Epithelial cell of esophagus (primary cell): ENCODE measurements at regions not wholly inside any gene's neighbourhood (a gene's known extent, or its start where the extent isn't known, plus 50 kb on each side); places are given as distances from the start of the nearest gene placed in this dataset.
A peak's percentile ranks its signal among the peaks of the same experiment; 100 is the strongest.
"Not testable (repeated sequence)": the region's sequence is repeated elsewhere in the genome, so short reads cannot be mapped to it uniquely, and the experiment has no call there.

Experiments used
- DNase-seq: peaks from one replicate; pipeline ENCODE4 v3.0.0; 2010; ENCODE audit warnings: low read depth
- H3K4me3 ChIP-seq: 2 replicates; pipeline ENCODE4 v1.5.1; 2011; ENCODE audit warnings: mild to moderate bottlenecking, low read length, control low read depth
- TF ChIP-seq, protein P1 (sequence below): IDR thresholded peaks from 2 replicates; pipeline ENCODE4 v1.5.1; 2011; ENCODE audit warnings: low read depth, mild to moderate bottlenecking, low read length, control low read depth, inconsistent platforms; ENCODE audit not compliant: insufficient read depth; ENCODE audit errors: missing control alignments

DNA sequence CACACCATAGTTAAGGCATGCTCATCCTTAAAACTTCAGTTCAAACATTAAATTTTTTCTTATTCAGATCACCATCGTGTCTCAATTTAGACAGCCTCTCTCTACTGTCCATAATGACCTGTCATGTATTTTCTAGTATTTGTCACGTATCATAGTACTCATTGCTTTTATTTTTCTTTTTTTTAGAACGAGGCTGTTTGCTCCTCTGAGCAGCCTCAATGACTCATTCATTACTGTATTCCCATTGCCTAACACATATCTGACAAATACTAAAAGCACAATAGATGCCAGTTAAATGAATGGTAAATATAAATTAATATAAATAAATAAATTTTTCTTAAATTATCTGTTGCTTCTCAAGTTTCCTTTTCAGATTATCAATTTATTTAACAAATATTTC lies 245.5 kb downstream of the TUBA3C start:
- DNase-seq, result no peak
- H3K4me3 ChIP-seq, result no peak overlapping the region
- TF ChIP-seq, protein P1, sequence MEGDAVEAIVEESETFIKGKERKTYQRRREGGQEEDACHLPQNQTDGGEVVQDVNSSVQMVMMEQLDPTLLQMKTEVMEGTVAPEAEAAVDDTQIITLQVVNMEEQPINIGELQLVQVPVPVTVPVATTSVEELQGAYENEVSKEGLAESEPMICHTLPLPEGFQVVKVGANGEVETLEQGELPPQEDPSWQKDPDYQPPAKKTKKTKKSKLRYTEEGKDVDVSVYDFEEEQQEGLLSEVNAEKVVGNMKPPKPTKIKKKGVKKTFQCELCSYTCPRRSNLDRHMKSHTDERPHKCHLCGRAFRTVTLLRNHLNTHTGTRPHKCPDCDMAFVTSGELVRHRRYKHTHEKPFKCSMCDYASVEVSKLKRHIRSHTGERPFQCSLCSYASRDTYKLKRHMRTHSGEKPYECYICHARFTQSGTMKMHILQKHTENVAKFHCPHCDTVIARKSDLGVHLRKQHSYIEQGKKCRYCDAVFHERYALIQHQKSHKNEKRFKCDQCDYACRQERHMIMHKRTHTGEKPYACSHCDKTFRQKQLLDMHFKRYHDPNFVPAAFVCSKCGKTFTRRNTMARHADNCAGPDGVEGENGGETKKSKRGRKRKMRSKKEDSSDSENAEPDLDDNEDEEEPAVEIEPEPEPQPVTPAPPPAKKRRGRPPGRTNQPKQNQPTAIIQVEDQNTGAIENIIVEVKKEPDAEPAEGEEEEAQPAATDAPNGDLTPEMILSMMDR, result no peak

DNA sequence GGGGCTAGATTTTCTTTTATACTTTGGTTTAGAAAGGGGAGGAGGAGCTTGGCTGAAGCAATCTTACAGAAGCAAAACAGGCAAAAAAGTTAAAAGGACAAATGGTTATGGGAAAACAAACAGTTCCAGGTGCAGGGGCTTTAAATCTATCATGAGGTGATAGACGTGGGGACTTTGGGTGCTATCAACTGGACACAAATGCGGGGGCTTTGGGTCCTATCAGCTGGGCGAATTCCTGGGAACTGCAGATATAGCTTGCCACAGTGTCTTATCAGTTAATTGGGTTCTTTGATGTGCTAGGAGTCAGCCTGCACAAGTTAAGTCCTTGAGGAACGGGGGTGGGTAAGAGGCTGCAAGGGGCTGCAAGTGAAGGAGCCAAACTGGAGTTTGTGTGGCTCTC lies 260.6 kb downstream of the TUBA3C start:
- TF ChIP-seq, protein P1, result no peak
- no peak for DNase-seq
- no peak overlapping the region for H3K4me3 ChIP-seq

DNA sequence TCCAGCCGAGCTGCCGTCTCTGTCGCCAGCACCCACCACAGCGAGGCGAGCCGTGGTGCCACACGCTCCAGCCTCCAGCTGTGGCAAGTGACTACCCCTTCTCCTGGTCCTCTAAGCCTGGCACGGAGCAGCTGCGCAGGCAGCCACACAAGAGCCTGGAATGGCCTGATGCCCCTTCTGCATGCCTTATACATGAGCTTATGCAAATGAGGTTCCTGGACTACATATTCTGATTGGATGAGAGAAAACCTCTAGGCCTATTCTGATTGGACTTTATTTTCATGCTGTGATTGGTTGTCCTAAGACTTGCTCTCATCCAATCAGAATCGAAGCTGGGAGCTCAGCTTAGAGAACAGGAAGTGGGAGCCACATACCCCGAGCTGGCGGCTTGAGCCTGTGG lies 276.5 kb downstream of the TUBA3C start:
- H3K4me3 ChIP-seq, DNase-seq: not testable (repeated sequence)

DNA sequence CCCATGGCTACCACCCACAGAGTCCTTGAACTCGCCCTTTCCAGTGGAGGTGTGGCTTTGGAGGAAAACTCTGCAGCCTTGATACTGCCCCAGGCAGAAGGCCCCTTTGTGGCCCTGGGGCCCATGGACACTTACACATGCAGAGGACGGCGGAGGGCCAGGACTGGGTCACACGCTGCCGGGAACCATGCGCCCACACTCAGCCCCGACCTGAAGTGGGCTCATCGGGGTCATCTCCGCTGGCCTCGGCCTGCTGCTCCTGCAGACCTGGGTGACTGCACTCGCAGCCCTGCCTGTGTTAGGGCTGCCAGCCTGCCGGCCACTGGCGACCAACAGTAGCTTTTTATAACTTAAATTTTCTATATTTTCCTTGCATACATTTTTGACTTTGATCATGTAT lies 286.2 kb downstream of the TUBA3C start:
- not testable (repeated sequence) for H3K4me3 ChIP-seq, DNase-seq

DNA sequence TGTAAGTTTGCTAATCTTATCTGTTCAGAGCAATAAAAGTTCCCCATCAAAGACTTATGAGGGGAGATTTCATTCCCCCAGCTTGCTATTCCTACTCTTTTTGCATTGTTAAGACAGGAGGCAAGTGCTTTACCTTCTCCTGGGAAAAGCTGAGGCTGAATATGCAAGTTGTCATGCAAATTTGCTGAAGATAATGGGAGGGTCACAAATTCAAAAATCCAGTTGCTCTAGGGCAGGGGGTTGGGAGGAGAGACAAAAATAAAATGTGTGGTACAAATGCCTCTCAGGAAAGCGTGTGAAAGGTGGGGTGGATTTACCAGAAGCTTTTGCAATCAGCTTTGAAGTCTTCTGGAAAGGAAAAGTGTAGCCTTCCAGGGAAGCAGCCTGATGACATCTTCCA lies 290.4 kb downstream of the TUBA3C start:
- not testable (repeated sequence) for H3K4me3 ChIP-seq, DNase-seq

DNA sequence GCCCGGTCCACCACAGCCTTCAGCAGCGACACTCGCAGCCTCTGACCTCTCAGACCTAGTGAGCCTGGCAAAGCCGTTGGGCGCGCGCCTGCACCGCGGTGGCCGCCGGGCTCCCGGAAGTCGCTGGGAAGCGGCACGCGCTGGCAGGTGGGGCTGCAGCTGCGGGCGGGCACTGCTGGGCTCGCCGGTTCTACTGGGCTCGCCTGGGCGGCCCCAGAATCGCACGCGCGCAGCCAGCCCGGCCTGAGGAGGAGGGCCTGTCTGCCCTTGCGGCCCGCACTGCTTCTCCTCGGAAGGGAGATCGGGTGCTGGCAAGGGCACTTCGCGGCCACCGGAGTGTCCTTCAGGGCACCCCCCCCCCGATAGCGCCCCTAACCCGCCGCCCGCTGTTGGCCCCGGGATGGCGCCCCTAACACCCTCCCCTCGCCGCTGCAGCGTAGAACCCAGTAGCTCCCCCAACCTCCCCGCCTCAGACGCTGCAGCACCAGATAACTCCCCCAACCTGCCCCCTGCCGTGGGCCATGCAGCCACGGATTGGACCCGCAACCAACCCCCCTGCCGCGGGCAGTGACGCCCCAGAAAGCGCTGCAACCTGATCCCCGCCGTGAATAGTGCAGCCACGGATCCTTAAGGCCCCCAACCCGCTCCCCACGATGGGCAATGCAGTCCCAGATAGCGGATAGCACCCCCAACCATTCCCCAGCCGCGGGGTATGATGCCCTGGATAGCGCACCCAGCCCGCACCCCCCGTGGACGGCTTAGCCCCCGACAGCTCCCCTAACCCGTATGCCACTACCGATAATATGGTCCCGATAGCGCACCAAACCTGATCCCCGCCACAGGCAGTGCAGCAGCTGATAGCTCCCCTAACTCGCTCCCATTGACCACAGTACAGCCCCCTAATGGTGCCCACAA lies 306.5 kb downstream of the TUBA3C start:
- H3K4me3 ChIP-seq, DNase-seq: not testable (repeated sequence)

DNA sequence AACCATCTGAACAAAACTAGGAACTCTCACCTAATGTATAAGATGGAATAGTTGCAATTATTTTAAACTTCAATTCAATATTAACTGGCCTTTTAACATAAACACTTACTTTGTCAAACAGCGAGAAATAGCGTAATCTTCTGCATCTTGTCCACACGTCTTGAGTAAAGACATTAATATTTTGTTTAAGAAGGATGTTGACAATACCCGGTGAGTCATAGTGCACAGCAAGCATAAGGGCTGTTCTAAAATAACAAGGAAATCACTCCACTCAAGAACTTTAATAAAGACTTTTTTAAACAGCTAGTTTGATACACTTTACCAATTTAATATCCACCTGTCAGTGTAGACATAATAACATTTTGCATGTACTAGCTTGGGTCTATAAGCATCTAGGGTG lies 311.1 kb downstream of the TUBA3C start:
- DNase-seq, result not testable (repeated sequence)

DNA sequence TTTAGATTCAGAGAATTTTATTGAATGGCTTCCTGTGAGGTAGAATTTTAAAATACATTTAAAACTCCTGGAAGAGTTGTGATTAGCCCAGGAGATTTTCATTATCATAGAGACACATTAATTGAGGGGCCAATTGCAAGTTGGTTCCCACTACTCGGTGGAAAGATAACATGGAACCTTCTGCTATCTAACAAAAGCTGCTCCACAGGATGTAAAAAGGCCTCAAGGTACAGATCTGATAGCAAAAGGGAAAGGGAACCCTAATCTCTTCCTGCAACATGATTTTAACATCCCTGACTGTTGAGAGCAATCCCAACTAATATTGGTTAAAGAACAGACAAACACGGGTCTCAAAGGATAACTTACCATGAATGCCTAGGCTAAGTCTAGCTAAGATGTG lies 312.3 kb downstream of the TUBA3C start:
- H3K4me3 ChIP-seq, DNase-seq: not testable (repeated sequence)

More for the DNA sequence above, 311.1 kb downstream of the TUBA3C start:
- not testable (repeated sequence) for H3K4me3 ChIP-seq

DNA sequence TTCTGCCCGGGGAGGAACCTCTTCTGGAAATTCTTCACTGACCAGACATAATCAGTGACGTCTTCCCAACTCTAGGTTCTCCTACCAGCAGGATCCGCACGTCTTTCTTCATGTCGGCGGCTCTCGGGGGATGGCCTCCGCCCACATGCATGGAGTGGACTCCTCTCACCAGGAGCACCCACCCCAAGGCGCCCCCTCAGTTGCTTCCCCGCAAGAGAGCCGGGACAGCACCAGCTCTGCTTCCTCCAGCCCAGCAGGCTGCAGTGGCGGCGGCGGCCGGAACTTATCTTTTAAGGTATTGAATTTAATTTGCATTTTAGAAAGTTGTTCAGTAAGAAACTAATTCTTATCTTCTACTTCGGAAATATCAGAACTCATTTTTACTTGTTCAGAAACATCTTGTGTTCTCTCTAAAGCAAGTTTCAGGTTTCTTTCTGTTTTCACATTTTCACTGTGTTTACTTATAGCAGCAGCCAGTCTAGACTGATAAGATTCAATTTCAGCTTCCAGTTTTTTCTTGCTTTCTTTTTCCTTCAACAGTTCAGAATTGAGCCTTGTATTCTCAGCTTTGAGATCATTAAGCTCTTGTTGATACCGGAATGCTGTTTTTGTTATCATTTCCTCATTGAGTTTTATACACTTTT lies 343.5 kb downstream of the TUBA3C start:
- not testable (repeated sequence) for H3K4me3 ChIP-seq, DNase-seq

DNA sequence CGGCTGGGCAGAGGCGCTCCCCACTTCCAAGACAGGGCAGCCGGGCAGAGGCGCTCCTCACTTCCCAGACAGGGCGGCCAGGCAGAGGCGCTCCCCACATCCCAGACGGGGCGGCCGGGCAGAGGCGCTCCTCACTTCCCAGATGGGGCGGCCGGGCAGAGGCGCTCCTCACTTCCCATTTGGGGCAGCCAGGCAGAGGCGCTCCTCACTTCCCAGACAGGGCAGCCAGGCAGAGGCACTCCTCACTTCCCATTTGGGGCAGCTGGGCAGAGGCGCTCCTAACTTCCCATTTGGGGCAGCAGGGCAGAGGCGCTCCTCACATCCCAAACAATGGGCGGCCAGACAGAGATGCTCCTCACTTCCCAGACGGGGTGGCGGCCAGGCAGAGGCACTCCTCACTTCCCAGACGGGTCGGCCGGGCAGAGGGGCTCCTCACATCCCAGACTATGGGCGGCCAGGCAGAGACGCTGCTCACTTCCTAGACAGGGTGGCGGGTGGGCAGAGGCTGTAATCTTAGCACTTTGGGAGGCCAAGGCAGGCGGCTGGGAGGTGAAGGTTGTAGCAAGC lies 344.4 kb downstream of the TUBA3C start:
- not testable (repeated sequence) for H3K4me3 ChIP-seq, DNase-seq

DNA sequence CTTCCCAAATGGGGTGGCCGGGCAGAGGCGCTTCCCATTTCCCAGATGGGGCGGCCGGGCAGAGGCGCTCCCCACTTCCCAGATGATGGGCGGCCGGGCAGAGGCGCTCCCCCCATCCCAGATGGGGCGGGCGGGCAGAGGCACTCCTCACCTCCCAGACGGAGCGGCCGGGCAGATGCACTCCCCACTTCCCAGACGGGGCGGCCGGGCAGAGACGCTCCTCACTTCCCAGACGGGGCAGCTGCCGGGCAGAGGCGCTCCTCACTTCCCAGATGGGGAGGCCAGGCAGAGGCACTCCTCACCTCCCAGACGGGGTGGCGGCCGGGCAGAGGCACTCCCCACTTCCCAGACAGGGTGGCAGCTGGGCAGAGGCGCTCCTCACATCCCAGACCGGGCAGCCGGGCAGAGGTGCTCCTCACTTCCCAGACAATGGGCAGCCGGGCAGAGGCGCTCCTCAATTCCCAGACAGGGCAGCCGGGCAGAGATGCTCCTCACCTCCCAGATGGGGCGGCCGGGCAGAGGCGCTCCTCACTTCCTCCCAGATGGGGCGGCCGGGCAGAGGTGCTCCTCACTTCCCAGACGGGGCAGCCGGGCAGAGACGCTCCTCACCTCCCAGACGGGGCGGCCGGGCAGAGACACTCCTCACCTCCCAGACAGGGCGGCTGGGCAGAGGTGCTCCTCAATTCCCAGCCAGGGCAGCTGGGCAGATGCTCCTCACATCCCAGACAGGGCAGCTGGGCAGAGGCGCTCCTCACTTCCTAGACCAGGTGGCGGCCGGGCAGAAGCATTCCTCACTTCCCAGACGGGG lies 345.0 kb downstream of the TUBA3C start:
- not testable (repeated sequence) for DNase-seq, H3K4me3 ChIP-seq

DNA sequence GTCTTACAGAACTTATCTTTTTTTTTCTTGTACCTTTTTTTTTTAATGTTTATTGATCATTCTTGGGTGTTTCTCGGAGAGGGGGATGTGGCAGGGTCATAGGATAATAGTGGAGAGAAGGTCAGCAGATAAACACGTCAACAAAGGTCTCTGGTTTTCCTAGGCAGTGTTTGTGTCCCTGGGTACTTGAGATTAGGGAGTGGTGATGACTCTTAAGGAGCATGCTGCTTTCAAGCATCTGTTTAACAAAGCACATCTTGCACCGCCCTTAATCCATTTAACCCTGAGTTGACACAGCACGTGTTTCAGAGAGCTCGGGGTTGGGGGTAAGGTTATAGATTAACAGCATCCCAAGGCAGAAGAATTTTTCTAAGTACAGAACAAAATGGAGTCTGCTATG lies 345.9 kb downstream of the TUBA3C start:
- not testable (repeated sequence) for H3K4me3 ChIP-seq, DNase-seq

DNA sequence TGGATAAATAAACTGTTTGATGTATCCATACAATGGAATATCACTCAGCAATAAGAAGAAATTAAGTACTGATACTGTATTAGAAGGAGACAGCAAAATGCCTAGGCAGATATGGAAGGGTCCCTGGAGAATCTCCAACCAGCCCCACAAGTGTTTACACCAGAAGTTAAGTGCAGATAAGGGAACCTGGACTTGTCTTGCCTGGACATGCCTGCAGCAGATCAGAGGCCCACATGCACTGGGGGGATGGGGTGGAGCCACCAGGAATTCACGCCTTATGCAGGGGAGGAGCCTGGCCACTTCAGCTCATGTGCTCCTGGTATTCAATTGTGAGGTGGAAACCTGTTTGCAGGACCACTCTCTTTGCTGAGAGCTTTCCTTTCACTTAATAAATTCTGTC lies 356.9 kb downstream of the TUBA3C start:
- H3K4me3 ChIP-seq, result not testable (repeated sequence)

DNA sequence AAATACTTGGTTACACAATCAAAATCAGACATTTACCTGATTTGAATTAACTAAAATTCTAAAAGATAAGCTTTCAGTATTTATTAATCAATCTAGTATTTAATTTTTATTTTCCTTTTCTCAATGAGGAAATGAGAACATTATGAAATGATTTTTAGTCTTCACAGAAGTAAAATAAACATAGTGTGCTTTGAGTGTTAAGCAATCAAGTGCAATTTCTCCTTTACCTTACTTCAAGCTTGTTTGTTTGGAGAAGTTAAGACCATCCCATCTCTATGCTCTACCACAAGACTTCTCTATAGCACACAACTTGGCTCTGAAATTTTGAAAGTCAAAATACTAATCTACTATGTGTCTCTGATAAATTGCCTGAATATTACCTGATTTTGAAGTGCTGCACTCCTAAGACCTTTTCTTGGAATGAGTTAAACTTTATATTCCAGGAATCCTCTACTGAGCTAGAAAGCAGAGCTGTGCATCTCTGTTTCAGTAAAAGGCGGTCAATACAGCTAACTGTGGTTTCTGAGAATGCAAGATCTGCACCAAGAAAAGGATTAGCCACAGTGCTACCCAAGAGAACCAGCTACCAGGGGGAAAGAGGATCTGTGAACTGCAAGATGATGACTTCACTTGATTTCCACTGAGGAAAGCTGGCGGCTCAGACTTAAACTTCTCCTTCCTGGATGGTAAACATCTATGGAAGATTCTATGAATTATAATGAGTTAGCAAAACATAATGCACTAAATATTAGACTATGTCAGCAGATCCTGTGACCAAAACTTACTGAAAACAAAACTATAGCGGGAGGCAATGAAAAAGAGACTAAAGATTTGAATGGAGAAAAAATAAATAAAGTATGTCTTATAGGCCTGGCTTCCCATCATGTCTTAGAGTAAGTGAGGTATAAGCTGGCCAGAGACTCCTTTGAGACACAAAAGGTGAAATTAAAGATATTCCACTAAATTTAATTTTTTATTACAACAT lies 358.7 kb downstream of the TUBA3C start:
- H3K4me3 ChIP-seq, DNase-seq: not testable (repeated sequence)

More for the DNA sequence above, 356.9 kb downstream of the TUBA3C start:
- peak; percentile 1 for DNase-seq

DNA sequence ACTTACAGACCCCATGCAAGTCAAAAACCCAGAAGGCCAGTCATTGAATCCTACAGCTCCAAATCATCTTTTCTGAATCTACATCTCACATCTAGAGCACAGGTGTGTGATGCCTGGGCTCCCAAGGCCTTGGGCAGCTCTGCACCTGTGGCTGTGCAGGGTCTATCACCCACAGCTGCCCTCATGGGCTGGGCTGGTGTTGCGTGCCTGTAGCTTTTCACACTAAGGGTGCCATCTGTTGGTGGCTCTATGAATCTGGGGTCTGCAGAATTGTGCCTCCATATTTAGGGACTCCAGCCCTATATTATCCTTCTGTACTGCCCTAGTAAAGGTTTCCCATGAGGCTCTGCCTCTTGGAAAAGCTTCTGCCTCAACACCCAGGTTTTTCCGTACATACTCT lies 407.6 kb downstream of the TUBA3C start:
- H3K4me3 ChIP-seq, DNase-seq: not testable (repeated sequence)
